ENCODE measurements at regions not wholly inside any gene's neighbourhood (a gene's known extent, or its start where the extent isn't known, plus 50 kb on each side); places are given as distances from the start of the nearest gene placed in this dataset.

- no peak for TF ChIP-seq CTCF (IDR thresholded peaks at IDR 0.05; ENCODE audit: insufficient read depth, low read depth, low read length)
- TF ChIP-seq EZH2 (IDR thresholded peaks at IDR 0.05; ENCODE audit: insufficient read depth, low read length) = no peak
These were observed 205.4 kb downstream of the MBL2 start for GRCh38 chr10:52567247-52567580.

Measured in astrocyte (in vitro differentiated cells and primary cell).